NCI-H2196 treated with DMSO at 0.1 percent for 48 hours (cell line): ENCODE measurements at regions not wholly inside any gene's neighbourhood (a gene's known extent, or its start where the extent isn't known, plus 50 kb on each side); places are given as distances from the start of the nearest gene placed in this dataset.

Experiments used
- DNase-seq: peaks from one replicate; lab custom pipeline; 2025; ENCODE audit not compliant: unreplicated experiment; lab: John Stamatoyannopoulos, UW

DNA sequence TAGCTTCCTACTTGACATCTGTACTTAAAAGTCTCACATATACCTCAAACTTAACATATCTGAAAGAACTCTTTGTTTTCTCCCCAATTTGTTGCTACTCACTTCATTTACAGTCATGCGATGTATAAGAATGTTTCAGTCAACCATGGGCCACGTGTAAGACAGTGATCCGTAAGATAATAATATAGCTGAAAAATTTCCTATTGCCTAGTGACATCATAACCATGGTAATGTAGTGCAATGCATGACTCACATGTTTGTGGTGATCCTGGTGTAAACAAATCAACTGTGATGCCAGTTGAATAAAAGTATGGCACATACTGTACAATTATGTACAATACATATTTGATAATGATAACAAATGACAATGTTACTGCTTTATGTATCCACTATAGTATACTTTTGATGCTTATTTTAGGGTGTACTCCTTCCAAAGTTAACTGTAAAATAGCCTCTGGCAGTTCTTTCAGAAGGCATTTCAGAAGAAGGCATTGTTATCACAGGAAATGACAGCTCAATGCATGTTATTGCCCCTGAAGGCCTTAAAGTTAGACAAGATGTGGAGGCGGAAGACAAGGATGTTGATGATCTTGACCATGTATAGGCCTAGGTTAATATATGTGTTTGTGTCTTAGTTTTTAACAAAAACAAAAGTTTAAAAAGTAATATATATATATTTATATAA is 579.0 kb downstream of the EPHA7 start:
- DNase-seq: no peak

GRCh38 chr6:92828788-92829187 is 590.6 kb downstream of the EPHA7 start:
- no peak for DNase-seq

DNA sequence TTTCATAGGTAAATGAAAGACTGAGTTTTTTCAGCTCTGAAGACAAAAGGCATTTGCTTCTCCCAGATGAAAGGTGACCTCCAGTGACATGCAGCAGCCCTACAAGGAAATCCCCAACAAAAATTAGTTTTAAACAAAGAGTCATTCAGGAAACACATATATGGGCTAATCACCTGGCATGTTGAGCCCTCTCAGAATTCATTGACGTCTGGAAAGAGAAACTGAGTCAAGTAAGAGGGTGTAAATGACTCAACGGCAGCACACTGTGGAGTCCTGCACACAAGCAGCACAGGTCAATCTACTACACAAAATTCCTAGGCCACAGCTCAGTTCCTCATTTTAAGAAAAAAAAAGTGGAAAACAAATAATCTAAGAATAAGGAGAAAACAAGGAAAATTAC is 592.3 kb downstream of the EPHA7 start:
- no peak for DNase-seq

GRCh38 chr6:92826633-92827032 is 592.7 kb downstream of the EPHA7 start:
- no peak for DNase-seq

GRCh38 chr6:92822222-92822621 is 597.1 kb downstream of the EPHA7 start:
- DNase-seq: no peak

- DNase-seq: no peak
Observed at GRCh38 chr6:92820601-92821000, 598.8 kb downstream of the EPHA7 start.

- peak; percentile 8 for DNase-seq
Observed at GRCh38 chr6:92810913-92811312, 608.4 kb downstream of the EPHA7 start.

- DNase-seq: no peak
Observed at GRCh38 chr6:92806254-92806653, 613.1 kb downstream of the EPHA7 start.

DNA sequence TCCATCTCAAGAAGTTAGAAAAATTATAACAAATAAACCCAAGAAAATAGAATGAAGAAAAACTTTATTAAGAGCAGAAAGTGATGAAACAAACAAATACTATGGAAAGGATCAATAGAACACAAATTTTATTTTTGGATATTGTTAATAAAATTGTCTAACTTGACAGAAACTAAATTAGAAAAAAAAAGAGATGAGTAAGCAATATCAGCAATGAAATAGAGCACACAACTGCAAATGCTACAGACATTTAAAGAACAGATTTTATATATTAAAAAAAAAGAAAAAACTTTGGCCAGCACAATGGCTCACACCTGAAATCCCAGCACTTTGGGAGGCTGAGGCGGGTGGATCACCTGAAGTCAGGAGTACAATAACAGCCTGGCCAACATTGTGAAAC is 628.0 kb downstream of the EPHA7 start:
- DNase-seq: no peak

GRCh38 chr6:92790381-92790780 is 629.0 kb downstream of the EPHA7 start:
- no peak for DNase-seq

GRCh38 chr6:92784235-92784634 is 635.1 kb downstream of the EPHA7 start:
- DNase-seq: no peak

DNA sequence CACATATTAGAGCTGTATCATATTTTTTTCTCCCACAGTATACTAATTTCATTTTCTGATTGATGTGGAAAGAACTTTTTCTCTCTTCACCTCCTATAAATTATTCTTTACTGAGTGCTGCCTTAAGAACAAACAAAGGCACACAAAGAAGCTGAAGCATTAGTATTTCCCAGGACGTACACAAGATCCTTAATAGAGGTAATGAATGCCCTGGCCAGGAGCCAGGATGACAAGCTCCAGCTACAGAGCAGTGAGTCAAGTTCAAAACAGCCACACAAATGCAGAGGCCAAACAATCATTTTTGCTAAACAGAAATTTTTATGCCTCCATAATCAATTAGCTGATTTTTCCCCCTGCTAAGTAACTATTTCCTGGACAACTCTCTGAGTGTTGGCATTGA is 639.6 kb downstream of the EPHA7 start:
- no peak for DNase-seq

DNA sequence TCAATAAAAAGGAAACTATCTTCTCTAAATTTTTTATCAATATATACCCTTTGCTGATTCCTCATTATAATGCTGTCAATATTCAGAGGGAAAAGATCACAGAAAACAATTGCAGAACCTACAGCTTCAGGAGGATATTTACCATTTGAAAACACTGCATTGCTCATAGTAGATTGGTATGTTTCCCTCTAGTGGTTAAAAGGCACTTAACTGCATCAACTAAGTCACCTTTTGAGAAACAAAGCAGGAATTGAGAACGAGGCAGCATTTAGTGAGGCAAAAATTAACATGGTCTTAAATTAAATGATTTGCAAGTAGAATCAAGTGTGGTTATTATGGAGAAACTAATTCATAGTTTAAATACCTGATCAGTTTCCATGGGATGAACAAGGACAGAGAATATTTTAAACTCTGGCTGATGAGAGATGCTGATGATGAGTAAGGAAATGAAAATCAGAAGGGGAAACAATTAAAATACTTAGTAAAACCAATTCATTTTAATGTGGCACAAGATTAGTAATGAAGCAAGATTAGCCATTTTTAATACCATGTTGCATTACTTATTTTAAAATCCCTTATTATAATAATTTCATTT is 642.1 kb downstream of the EPHA7 start:
- peak; percentile 18 for DNase-seq

GRCh38 chr6:92770540-92770939 is 648.8 kb downstream of the EPHA7 start:
- DNase-seq: no peak

DNA sequence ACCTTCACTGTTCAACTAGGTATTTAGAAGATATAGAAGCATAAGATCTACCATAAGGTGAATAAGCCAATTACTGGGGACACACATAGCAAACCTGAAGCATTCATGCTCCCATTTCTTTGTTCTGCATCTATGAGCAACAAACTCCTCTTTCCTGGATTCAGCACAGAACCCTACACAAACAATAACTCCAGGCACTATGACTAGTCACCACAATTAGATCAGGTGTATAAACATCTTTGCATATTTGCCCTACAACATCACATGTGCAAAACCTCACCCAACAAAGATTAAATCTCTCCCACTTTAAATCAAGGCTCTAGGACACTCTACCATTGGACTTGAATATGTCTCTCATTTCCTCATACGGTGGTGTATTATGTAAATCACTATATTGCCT is 652.3 kb downstream of the EPHA7 start:
- DNase-seq: no peak

- no peak for DNase-seq
Observed at GRCh38 chr6:92763680-92764079, 655.7 kb downstream of the EPHA7 start.

DNA sequence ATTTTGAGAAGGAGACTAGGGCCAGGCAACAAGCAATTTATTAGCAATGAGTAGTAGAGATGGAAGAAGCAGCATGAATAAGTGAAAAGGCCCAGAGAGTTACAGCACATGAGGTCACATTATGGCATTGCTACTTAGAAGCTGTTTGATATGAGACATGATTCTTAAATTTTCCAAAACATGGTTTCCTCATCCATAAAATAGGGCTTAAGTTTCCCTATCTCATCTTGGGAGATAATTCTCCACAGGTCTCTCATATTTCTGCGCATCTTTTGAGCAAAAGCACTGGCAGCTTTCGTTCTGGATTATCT is 656.1 kb downstream of the EPHA7 start:
- no peak for DNase-seq

GRCh38 chr6:92762443-92763273 is 656.7 kb downstream of the EPHA7 start:
- DNase-seq: no peak

- DNase-seq: no peak
Observed at GRCh38 chr6:92759178-92759577, 660.2 kb downstream of the EPHA7 start.

DNA sequence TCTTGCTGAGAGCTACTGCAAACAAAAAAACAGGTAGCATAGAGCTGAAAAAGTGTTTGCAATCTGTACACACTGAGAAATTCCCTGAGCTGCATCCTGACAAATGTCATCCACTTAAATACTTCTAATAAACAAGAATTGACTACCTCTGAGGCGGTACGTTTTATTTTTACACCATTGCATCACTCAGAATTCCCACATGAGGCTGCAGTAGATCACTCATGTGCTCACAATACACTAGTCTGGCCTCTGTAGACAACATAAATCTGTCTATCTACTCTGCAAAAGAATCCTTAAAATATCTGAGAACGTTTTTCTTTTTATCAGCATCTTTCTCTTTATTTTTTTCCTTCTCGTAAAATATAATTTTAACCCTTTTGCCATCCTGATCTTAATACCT is 661.4 kb downstream of the EPHA7 start:
- no peak for DNase-seq

GRCh38 chr6:92756912-92757311 is 662.4 kb downstream of the EPHA7 start:
- no peak for DNase-seq

DNA sequence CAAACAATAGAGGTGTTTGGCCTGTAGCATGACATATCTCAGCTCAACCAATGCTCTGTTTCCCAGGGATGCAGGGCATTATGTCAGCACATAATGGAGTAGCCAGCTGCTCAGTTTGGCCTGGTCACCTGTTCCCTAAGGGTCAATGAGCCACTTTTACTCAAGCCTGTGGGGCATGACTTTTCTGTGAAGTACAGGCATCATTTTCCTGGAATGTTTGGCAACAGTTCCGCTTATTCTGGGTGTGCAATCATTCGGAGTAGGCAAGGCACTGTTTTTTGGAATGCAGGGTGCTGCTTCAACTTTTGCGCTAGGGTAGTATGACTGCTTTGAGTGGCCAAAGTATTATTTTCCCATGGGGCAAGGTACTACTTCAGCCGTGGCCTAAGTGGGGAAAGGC is 665.4 kb downstream of the EPHA7 start:
- no peak for DNase-seq
